Panc1 (cell line): ENCODE measurements at regions not wholly inside any gene's neighbourhood (a gene's known extent, or its start where the extent isn't known, plus 50 kb on each side); places are given as distances from the start of the nearest gene placed in this dataset.

Experiments
- CTCF ChIP-seq: fragments of 450-650 bp; IDR thresholded peaks from 2 replicates; pipeline ENCODE4 v1.5.1; 2017; ENCODE audit warnings: mild to moderate bottlenecking
- POLR2AphosphoS5 ChIP-seq: IDR thresholded peaks from 2 replicates; pipeline ENCODE4 v1.6.1; 2012; ENCODE audit warnings: mild to moderate bottlenecking, low read depth, low read length, moderate library complexity
- SIN3A ChIP-seq: IDR thresholded peaks from 2 replicates; pipeline ENCODE4 v1.6.1; 2012; ENCODE audit warnings: low read depth, mild to moderate bottlenecking, low read length, moderate library complexity, borderline replicate concordance; ENCODE audit not compliant: insufficient read depth

- TF ChIP-seq SIN3A, result no peak
- no peak for TF ChIP-seq CTCF
- no peak for TF ChIP-seq POLR2AphosphoS5
Observed at GRCh38 chr4:175905925-175906324, 93.9 kb upstream of the GPM6A start.
